Peyer's patch (tissue), 4 donors: ENCODE measurements at regions not wholly inside any gene's neighbourhood (a gene's known extent, or its start where the extent isn't known, plus 50 kb on each side); places are given as distances from the start of the nearest gene placed in this dataset.

ENCODE experiments used
- DNase-seq, 3 donors: peaks; one replicate each; pipeline ENCODE4 v3.0.0-alpha.2; 2017 to 2019
- H3K27ac ChIP-seq, 4 donors: fragments of 200-600 bp; sonication (generic); one replicate each; pipeline ENCODE4 v1.5.1; 2016 to 2019
- H3K27me3 ChIP-seq, 2 donors: fragments of 200-600 bp; sonication (generic); one replicate each; pipeline ENCODE4 v1.5.1; 2019
- H3K36me3 ChIP-seq, 3 donors: fragments of 200-600 bp; sonication (generic); one replicate each; pipeline ENCODE4 v1.5.1; 2016 to 2019
- H3K4me1 ChIP-seq, 4 donors: fragments of 200-600 bp; sonication (generic); one replicate each; pipeline ENCODE4 v1.5.1; 2016 to 2019
- H3K4me3 ChIP-seq, 4 donors: fragments of 200-600 bp; sonication (generic); 1 replicate in 3 of 4; 2 replicates in 1 of 4; pipeline ENCODE4 v1.5.1; 2016 to 2019; ENCODE audit warnings: mild to moderate bottlenecking in 1 of 4
- H3K9me3 ChIP-seq, 4 donors: fragments of 200-600 bp; sonication (generic); one replicate each; pipeline ENCODE4 v1.5.1; 2016 to 2019; ENCODE audit warnings: mild to moderate bottlenecking in 1 of 4
- CTCF ChIP-seq, 6 experiments: fragments of 450-650 bp in 4 of 6; fragments of 200-600 bp in 2 of 6; sonication (generic) in 1 of 6; IDR thresholded peaks; one replicate each; pipeline ENCODE4 v1.5.1; 2017 to 2019; ENCODE audit warnings: antibody characterized with exemption in 6 of 6, mild to moderate bottlenecking in 3 of 6, moderate library complexity in 1 of 6
- POLR2A ChIP-seq, 2 donors: fragments of 450-650 bp; IDR thresholded peaks; one replicate each; pipeline ENCODE4 v1.5.1; 2017; ENCODE audit warnings: antibody characterized with exemption in 2 of 2, mild to moderate bottlenecking in 2 of 2, moderate library complexity in 2 of 2

GRCh38 chr16:52320930-52321439, 226.0 kb downstream of the TOX3 start:
- no peak overlapping the region for H3K27ac ChIP-seq
- H3K27me3 ChIP-seq = no peaks in the 10 kb centered on the region
- no peak overlapping the region for H3K4me3 ChIP-seq
- TF ChIP-seq CTCF (IDR thresholded peaks at IDR 0.05) (no peak), POLR2A (IDR thresholded peaks at IDR 0.05) (no peak)
- no peaks in the 10 kb centered on the region for H3K4me1 ChIP-seq
- H3K9me3 ChIP-seq = no peaks in the 10 kb centered on the region
- no peak for DNase-seq
- H3K36me3 ChIP-seq = no peaks in the 10 kb centered on the region

GRCh38 chr16:52318302-52319009, 228.5 kb downstream of the TOX3 start:
- Histone ChIP-seq H3K36me3 (no peaks in the 10 kb centered on the region), H3K27me3 (no peaks in the 10 kb centered on the region), H3K4me1 (no peaks in the 10 kb centered on the region), H3K9me3 (no peaks in the 10 kb centered on the region), H3K4me3 (no peak overlapping the region), H3K27ac (no peak overlapping the region)
- no peak for DNase-seq
- TF ChIP-seq CTCF (IDR thresholded peaks at IDR 0.05) (no peak), POLR2A (IDR thresholded peaks at IDR 0.05) (no peak)

- Histone ChIP-seq H3K4me1 (no peaks in the 10 kb centered on the region), H3K36me3 (no peaks in the 10 kb centered on the region), H3K9me3 (no peaks in the 10 kb centered on the region), H3K4me3 (no peak overlapping the region), H3K27me3 (no peaks in the 10 kb centered on the region), H3K27ac (no peak overlapping the region)
- TF ChIP-seq CTCF (IDR thresholded peaks at IDR 0.05) (no peak), POLR2A (IDR thresholded peaks at IDR 0.05) (no peak)
- DNase-seq = no peak
Measured at GRCh38 chr16:52316241-52316640, 230.7 kb downstream of the TOX3 start.

GRCh38 chr16:52312716-52313115, 234.2 kb downstream of the TOX3 start:
- Histone ChIP-seq H3K36me3 (no peaks in the 10 kb centered on the region), H3K27me3 (no peaks in the 10 kb centered on the region), H3K4me1 (no peaks in the 10 kb centered on the region), H3K27ac (no peak overlapping the region), H3K9me3 (no peaks in the 10 kb centered on the region), H3K4me3 (no peak overlapping the region)
- TF ChIP-seq POLR2A (IDR thresholded peaks at IDR 0.05) (no peak), CTCF (IDR thresholded peaks at IDR 0.05) (no peak)
- DNase-seq = no peak

- no peaks in the 10 kb centered on the region for H3K27me3 ChIP-seq
- no peaks in the 10 kb centered on the region for H3K36me3 ChIP-seq
- no peak overlapping the region for H3K4me3 ChIP-seq
- no peak overlapping the region for H3K27ac ChIP-seq
- TF ChIP-seq POLR2A (IDR thresholded peaks at IDR 0.05) (no peak), CTCF (IDR thresholded peaks at IDR 0.05) (no peak)
- no peak for DNase-seq
- H3K4me1 ChIP-seq = no peaks in the 10 kb centered on the region
- no peaks in the 10 kb centered on the region for H3K9me3 ChIP-seq
Measured at GRCh38 chr16:52309446-52310416, 237.2 kb downstream of the TOX3 start.
